Large intestine (tissue), 3 donors: ENCODE measurements at regions not wholly inside any gene's neighbourhood (a gene's known extent, or its start where the extent isn't known, plus 50 kb on each side); places are given as distances from the start of the nearest gene placed in this dataset.

Source experiments
- DNase-seq, 2 donors: peaks; one replicate each; pipeline versions ENCODE4 v3.0.0 to v3.0.0-alpha.2; 2013
- H3K27ac ChIP-seq: one replicate; pipeline ENCODE4 v1.5.1; 2013; ENCODE audit warnings: low read length
- H3K27me3 ChIP-seq: 2 replicates; pipeline ENCODE4 v1.6.1; 2013; ENCODE audit warnings: low read length; ENCODE audit not compliant: control insufficient read depth, insufficient read depth
- H3K36me3 ChIP-seq: 2 replicates; pipeline ENCODE4 v1.6.1; 2013; ENCODE audit warnings: low read length; ENCODE audit not compliant: control insufficient read depth, insufficient read depth
- H3K4me1 ChIP-seq: one replicate; pipeline ENCODE4 v1.6.1; 2013; ENCODE audit warnings: low read length; ENCODE audit not compliant: control insufficient read depth, insufficient read depth
- H3K4me3 ChIP-seq: one replicate; pipeline ENCODE4 v1.5.1; 2013; ENCODE audit warnings: low read length
- H3K9me3 ChIP-seq: one replicate; pipeline ENCODE4 v1.6.1; 2013; ENCODE audit warnings: mild to moderate bottlenecking, low read depth, low read length, moderate library complexity; ENCODE audit not compliant: control insufficient read depth
- WGBS: methylation state at CpG from one replicate; pipeline ENCODE4 v1.1.5; 2013; ENCODE audit warnings: low lambda C conversion rate; ENCODE audit not compliant: insufficient coverage; 5-methylcytosine and 5-hydroxymethylcytosine counted together

- WGBS, result no CpG with 5 or more reads among the region's 1 CpG
- H3K27ac ChIP-seq, result peak overlapping the region; percentile 37
- DNase-seq, result peak; percentile 44 to 50
- H3K9me3 ChIP-seq, result no peaks in the 10 kb centered on the region
- H3K36me3 ChIP-seq, result no peaks in the 10 kb centered on the region
- H3K27me3 ChIP-seq, result no peaks in the 10 kb centered on the region
- no peak overlapping the region for H3K4me3 ChIP-seq
- H3K4me1 ChIP-seq, result peaks cover 7% of the 10 kb centered on the region
Measured at GRCh38 chr3:117510396-117510795, 800.8 kb downstream of the TUSC7 start.

GRCh38 chr3:117512975-117513374 lies 803.4 kb downstream of the TUSC7 start:
- H3K27ac ChIP-seq, result no peak overlapping the region
- no peaks in the 10 kb centered on the region for H3K27me3 ChIP-seq
- 60% methylated on average over 1 of the region's 1 CpG for whole genome bisulfite sequencing
- H3K4me3 ChIP-seq, result no peak overlapping the region
- no peak for DNase-seq
- no peaks in the 10 kb centered on the region for H3K9me3 ChIP-seq
- peaks cover 7% of the 10 kb centered on the region for H3K4me1 ChIP-seq
- no peaks in the 10 kb centered on the region for H3K36me3 ChIP-seq

- no CpG with 5 or more reads among the region's 2 CpGs for WGBS
- no peaks in the 10 kb centered on the region for H3K27me3 ChIP-seq
- peak; percentile 19 to 25 for DNase-seq
- H3K9me3 ChIP-seq, result no peaks in the 10 kb centered on the region
- H3K4me1 ChIP-seq, result peaks cover 2% of the 10 kb centered on the region
- H3K27ac ChIP-seq, result peak overlapping the region; percentile 2
- H3K36me3 ChIP-seq, result no peaks in the 10 kb centered on the region
- no peak overlapping the region for H3K4me3 ChIP-seq
Measured at GRCh38 chr3:117515309-117515708, 805.7 kb downstream of the TUSC7 start.

- H3K27ac ChIP-seq, result peak overlapping the region; percentile 49
- DNase-seq, result peak; percentile 50 to 79
Measured at GRCh38 chr3:117518364-117518763, 808.8 kb downstream of the TUSC7 start.

GRCh38 chr3:117519776-117520175 lies 810.2 kb downstream of the TUSC7 start:
- no peaks in the 10 kb centered on the region for H3K9me3 ChIP-seq
- H3K36me3 ChIP-seq, result no peaks in the 10 kb centered on the region
- DNase-seq, result no peak
- H3K27me3 ChIP-seq, result no peaks in the 10 kb centered on the region
- H3K27ac ChIP-seq, result no peak overlapping the region
- peaks cover 2% of the 10 kb centered on the region for H3K4me1 ChIP-seq
- no peak overlapping the region for H3K4me3 ChIP-seq
- WGBS, result 67% methylated on average over 1 of the region's 1 CpG

More at GRCh38 chr3:117518364-117518763, 808.8 kb downstream of the TUSC7 start:
- H3K27me3 ChIP-seq, result no peaks in the 10 kb centered on the region
- 37% methylated on average over 2 of the region's 4 CpGs for WGBS
- H3K9me3 ChIP-seq, result no peaks in the 10 kb centered on the region
- H3K4me3 ChIP-seq, result no peak overlapping the region
- H3K4me1 ChIP-seq, result peaks cover 2% of the 10 kb centered on the region
- no peaks in the 10 kb centered on the region for H3K36me3 ChIP-seq

- no peaks in the 10 kb centered on the region for H3K36me3 ChIP-seq
- no peaks in the 10 kb centered on the region for H3K4me1 ChIP-seq
- H3K4me3 ChIP-seq, result no peak overlapping the region
- H3K9me3 ChIP-seq, result no peaks in the 10 kb centered on the region
- WGBS, result no CpG with 5 or more reads among the region's 4 CpGs
- DNase-seq, result no peak
- H3K27me3 ChIP-seq, result no peaks in the 10 kb centered on the region
- no peak overlapping the region for H3K27ac ChIP-seq
Measured at GRCh38 chr3:117520582-117520981, 811.0 kb downstream of the TUSC7 start.

GRCh38 chr3:117523418-117523817 lies 813.8 kb downstream of the TUSC7 start:
- H3K36me3 ChIP-seq, result no peaks in the 10 kb centered on the region
- H3K9me3 ChIP-seq, result no peaks in the 10 kb centered on the region
- H3K4me3 ChIP-seq, result no peak overlapping the region
- WGBS, result 86% methylated on average over 4 of the region's 5 CpGs
- no peak for DNase-seq
- H3K4me1 ChIP-seq, result no peaks in the 10 kb centered on the region
- no peak overlapping the region for H3K27ac ChIP-seq
- no peaks in the 10 kb centered on the region for H3K27me3 ChIP-seq

GRCh38 chr3:117524890-117525289 lies 815.3 kb downstream of the TUSC7 start:
- Histone ChIP-seq H3K36me3 (no peaks in the 10 kb centered on the region), H3K27me3 (no peaks in the 10 kb centered on the region), H3K27ac (no peak overlapping the region), H3K4me3 (no peak overlapping the region), H3K4me1 (no peaks in the 10 kb centered on the region), H3K9me3 (no peaks in the 10 kb centered on the region)
- no peak for DNase-seq
- no CpG with 5 or more reads among the region's 4 CpGs for WGBS

GRCh38 chr3:117526470-117527079 lies 817.0 kb downstream of the TUSC7 start:
- Histone ChIP-seq H3K36me3 (no peaks in the 10 kb centered on the region), H3K4me3 (no peak overlapping the region), H3K27ac (no peak overlapping the region), H3K4me1 (no peaks in the 10 kb centered on the region), H3K9me3 (no peaks in the 10 kb centered on the region), H3K27me3 (no peaks in the 10 kb centered on the region)
- DNase-seq, result peak in 1 of 2 donors; percentile 21
- WGBS, result 50% methylated on average over 2 of the region's 3 CpGs

- H3K4me3 ChIP-seq, result no peak overlapping the region
- no peak for DNase-seq
- H3K27me3 ChIP-seq, result no peaks in the 10 kb centered on the region
- no peaks in the 10 kb centered on the region for H3K9me3 ChIP-seq
- WGBS, result 83% methylated on average over 1 of the region's 2 CpGs
- no peaks in the 10 kb centered on the region for H3K36me3 ChIP-seq
- H3K4me1 ChIP-seq, result no peaks in the 10 kb centered on the region
- H3K27ac ChIP-seq, result no peak overlapping the region
Measured at GRCh38 chr3:117527346-117527745, 817.8 kb downstream of the TUSC7 start.

GRCh38 chr3:117528688-117529087 lies 819.1 kb downstream of the TUSC7 start:
- no peak overlapping the region for H3K4me3 ChIP-seq
- 100% methylated on average over 1 of the region's 1 CpG for WGBS
- DNase-seq, result no peak
- no peaks in the 10 kb centered on the region for H3K27me3 ChIP-seq
- H3K27ac ChIP-seq, result no peak overlapping the region
- no peaks in the 10 kb centered on the region for H3K36me3 ChIP-seq
- no peaks in the 10 kb centered on the region for H3K9me3 ChIP-seq
- H3K4me1 ChIP-seq, result no peaks in the 10 kb centered on the region
